GM19452 (cell line): ENCODE measurements at regions not wholly inside any gene's neighbourhood (a gene's known extent, or its start where the extent isn't known, plus 50 kb on each side); places are given as distances from the start of the nearest gene placed in this dataset.
"Not testable (repeated sequence)": the region's sequence is repeated elsewhere in the genome, so short reads cannot be mapped to it uniquely, and the experiment has no call there.

Source experiments
- ATAC-seq: cut with Tn5 transposase; IDR thresholded peaks from one replicate; pipeline ENCODE4 v1.9.1; 2021; ENCODE audit not compliant: unreplicated experiment

GRCh38 chr2:216989340-216990129, 129.7 kb upstream of the TNP1 start:
- ATAC-seq: no peak

- ATAC-seq: no peak
Observed at GRCh38 chr2:216987252-216987821, 127.5 kb upstream of the TNP1 start.

- ATAC-seq: no peak
Observed at GRCh38 chr2:216985658-216986141, 125.8 kb upstream of the TNP1 start.

GRCh38 chr2:216984937-216985336, 125.1 kb upstream of the TNP1 start:
- no peak for ATAC-seq

- ATAC-seq: not testable (repeated sequence)
Observed at GRCh38 chr2:216981951-216982350, 122.1 kb upstream of the TNP1 start.

- not testable (repeated sequence) for ATAC-seq
Observed at GRCh38 chr2:216980510-216980909, 120.6 kb upstream of the TNP1 start.

- no peak for ATAC-seq
Observed at GRCh38 chr2:216974321-216975302, 114.7 kb upstream of the TNP1 start.

GRCh38 chr2:216971593-216971992, 111.7 kb upstream of the TNP1 start:
- ATAC-seq: no peak

- no peak for ATAC-seq
Observed at GRCh38 chr2:216970359-216970915, 110.6 kb upstream of the TNP1 start.

- ATAC-seq: no peak
Observed at GRCh38 chr2:216967889-216968288, 108.0 kb upstream of the TNP1 start.

- no peak for ATAC-seq
Observed at GRCh38 chr2:216960671-216961268, 100.9 kb upstream of the TNP1 start.

- no peak for ATAC-seq
Observed at GRCh38 chr2:216959433-216959832, 99.6 kb upstream of the TNP1 start.

GRCh38 chr2:216956820-216957493, 97.1 kb upstream of the TNP1 start:
- no peak for ATAC-seq

GRCh38 chr2:216951171-216951570, 91.3 kb upstream of the TNP1 start:
- no peak for ATAC-seq

GRCh38 chr2:216950547-216950946, 90.7 kb upstream of the TNP1 start:
- ATAC-seq: no peak

- ATAC-seq: no peak
Observed at GRCh38 chr2:216949700-216950413, 90.0 kb upstream of the TNP1 start.

- ATAC-seq: no peak
Observed at GRCh38 chr2:216947055-216947454, 87.2 kb upstream of the TNP1 start.

GRCh38 chr2:216944733-216945132, 84.9 kb upstream of the TNP1 start:
- ATAC-seq: no peak

GRCh38 chr2:216943109-216943508, 83.2 kb upstream of the TNP1 start:
- ATAC-seq: no peak
